Fibroblast of skin of scalp (primary cell): ENCODE measurements at regions not wholly inside any gene's neighbourhood (a gene's known extent, or its start where the extent isn't known, plus 50 kb on each side); places are given as distances from the start of the nearest gene placed in this dataset.
"Not testable (repeated sequence)": the region's sequence is repeated elsewhere in the genome, so short reads cannot be mapped to it uniquely, and the experiment has no call there.

ENCODE experiments used
- DNase-seq: peaks from one replicate; pipeline ENCODE4 v3.0.0-alpha.2; 2013

DNA sequence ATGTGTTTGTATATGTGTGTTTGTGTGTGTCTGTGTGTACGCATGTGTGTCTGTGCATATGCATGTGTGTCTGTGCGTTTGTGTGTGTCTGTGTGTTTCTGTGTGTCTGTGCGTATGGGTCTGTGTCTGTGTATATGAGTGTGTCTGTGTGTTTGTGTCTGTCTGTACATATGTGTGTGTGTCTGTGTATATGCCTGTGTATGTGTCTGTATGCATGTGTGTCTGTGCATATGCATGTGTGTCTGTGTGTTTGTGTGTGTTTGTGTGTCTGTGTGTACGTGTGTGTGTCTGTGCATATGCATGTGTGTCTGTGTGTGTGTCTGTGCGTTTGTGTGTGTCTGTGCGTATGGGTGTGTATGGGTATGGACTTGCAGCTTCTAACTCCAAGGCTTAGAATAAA lies 174.0 kb upstream of the NOX3 start:
- DNase-seq: no peak

- no peak for DNase-seq
These were observed 172.7 kb upstream of the NOX3 start for GRCh38 chr6:155628306-155628705.

DNA sequence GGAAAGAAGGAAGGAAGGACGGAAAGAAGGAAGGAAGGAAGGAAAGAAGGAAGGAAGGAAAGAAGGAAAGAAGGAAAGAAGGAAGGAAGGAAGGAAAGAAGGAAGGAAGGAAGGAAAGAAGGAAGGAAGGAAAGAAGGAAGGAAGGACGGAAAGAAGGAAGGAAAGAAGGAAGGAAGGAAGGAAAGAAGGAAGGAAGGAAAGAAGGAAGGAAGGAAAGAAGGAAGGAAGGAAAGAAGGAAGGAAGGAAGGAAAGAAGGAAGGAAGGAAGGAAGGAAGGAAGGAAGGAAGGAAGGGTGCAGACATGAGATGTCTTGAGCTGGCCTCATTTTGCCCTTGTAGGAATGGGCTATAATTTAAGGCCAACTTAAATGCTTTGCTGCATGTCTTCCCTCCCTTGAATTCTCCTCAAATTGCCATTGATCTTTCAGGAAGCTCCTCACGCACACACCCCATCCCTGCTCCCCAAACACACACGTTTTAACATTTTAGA lies 172.1 kb upstream of the NOX3 start:
- not testable (repeated sequence) for DNase-seq

- no peak for DNase-seq
These were observed 168.0 kb upstream of the NOX3 start for GRCh38 chr6:155623450-155624178.

- no peak for DNase-seq
These were observed 159.0 kb upstream of the NOX3 start for GRCh38 chr6:155614606-155615005.

GRCh38 chr6:155611742-155612141 lies 156.1 kb upstream of the NOX3 start:
- no peak for DNase-seq

- DNase-seq: peak; percentile 25
These were observed 149.4 kb upstream of the NOX3 start for GRCh38 chr6:155604991-155605390.

DNA sequence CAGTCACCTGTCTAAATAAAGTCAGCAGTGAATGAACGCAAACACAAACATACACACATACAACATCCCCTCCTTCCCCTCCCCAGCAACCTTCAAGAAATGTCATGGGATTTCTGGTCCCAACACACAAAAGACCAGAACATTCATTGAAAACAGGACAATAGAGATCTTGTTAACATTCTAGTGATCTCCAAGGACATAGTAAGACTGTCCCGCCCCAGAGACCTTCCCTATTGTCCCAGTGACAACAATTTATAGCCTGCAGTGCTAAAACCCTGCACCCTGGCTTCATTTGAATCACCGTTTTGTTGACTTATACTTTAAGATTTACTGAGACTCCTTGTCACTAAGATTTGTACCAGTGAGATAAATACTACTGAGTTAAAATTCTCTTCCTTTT lies 143.9 kb upstream of the NOX3 start:
- no peak for DNase-seq

DNA sequence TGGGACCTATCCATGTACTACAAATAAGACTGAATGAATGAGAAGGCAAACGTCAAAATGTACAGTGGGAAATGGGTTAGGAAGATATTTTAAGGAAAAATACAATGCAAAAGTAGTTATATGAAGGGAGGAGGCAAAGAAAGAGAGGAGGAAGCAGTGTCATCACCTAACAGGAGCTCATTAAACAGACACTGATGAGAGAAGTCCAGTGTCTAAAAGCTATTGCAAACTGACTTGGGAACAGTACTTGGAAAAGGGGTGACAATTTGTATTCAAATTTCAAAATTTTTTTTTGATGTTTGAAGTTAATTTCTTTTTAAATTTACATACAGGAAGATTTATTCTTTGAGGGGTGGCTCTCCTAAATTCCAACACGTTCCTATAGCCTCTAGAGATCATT lies 143.5 kb upstream of the NOX3 start:
- no peak for DNase-seq

DNA sequence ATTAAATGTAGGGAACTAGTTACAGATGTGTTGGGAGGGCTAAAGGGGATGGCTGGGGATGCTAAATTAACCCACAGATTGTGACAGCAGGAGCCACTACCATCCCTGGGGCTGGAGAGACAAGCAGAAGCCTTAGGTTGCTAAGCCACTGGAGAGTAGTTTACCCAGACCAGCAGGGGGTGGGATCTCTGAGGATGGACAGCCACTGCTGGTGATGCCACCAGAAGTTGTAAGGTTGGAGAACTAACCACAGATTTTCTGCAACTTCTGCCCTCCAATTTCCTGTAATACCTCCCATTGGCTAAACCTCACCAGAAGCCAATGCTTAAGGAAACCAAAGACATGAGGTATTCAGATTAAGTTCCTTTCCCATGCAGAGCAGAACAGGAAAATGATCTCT lies 139.6 kb upstream of the NOX3 start:
- no peak for DNase-seq

- DNase-seq: no peak
These were observed 136.1 kb upstream of the NOX3 start for GRCh38 chr6:155591741-155592140.

DNA sequence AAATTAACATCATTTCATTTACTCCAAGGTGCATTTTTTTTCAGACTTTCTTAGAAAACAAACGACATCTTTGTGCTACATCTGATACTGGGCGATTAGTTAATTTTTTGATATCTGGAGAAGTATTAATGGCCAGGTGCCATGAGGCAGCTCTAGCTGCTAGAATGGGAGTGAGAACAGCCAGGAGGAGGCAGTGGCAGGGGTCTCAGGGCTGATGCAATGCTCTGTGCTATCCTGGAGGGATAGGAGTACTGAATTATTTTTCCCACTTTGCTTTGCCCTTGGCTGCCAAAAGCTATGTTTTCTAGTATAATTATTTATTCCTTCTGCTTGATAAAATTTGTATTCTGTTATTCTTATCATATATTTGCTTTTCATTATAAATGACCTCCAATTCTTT lies 133.6 kb upstream of the NOX3 start:
- no peak for DNase-seq

GRCh38 chr6:155587817-155588216 lies 132.2 kb upstream of the NOX3 start:
- DNase-seq: no peak

GRCh38 chr6:155586090-155586489 lies 130.5 kb upstream of the NOX3 start:
- DNase-seq: no peak

GRCh38 chr6:155584006-155584405 lies 128.4 kb upstream of the NOX3 start:
- DNase-seq: no peak

- no peak for DNase-seq
These were observed 126.7 kb upstream of the NOX3 start for GRCh38 chr6:155582016-155582991.

- DNase-seq: no peak
These were observed 125.3 kb upstream of the NOX3 start for GRCh38 chr6:155580904-155581303.

GRCh38 chr6:155578251-155578650 lies 122.6 kb upstream of the NOX3 start:
- peak; percentile 20 for DNase-seq

GRCh38 chr6:155561966-155562364 lies 106.3 kb upstream of the NOX3 start:
- DNase-seq: no peak

DNA sequence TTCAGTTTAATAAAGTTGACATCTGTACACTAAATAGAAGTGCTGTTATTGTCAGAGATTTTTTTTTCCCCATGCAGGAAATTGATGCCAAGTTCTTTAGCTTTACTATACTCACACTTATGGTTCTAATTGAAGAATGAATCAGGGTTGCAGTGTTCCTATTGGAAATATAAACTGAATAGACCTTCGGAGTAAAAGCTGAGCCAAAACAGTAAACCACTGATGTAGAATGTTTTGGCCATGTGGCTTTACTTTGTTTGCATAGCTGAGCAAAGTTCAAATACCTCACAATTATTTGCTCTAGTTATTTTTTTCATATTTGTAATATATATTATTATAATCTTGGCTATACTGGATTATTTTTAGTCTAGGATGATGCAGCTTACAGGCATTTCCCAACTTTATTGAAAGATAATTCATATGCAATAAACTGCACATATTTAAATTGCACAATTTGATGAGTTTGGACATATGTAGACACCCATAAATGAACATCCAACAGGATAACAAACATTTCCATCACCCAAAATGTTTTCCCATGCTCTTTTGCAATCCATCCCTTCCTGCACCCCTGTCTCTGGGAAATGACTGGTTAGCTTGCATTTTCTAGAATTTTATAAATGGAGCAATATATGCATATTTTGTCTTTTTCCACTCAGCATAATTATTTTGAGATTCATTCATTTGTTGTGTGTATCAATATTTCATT lies 105.8 kb upstream of the NOX3 start:
- peak; percentile 80 for DNase-seq

DNA sequence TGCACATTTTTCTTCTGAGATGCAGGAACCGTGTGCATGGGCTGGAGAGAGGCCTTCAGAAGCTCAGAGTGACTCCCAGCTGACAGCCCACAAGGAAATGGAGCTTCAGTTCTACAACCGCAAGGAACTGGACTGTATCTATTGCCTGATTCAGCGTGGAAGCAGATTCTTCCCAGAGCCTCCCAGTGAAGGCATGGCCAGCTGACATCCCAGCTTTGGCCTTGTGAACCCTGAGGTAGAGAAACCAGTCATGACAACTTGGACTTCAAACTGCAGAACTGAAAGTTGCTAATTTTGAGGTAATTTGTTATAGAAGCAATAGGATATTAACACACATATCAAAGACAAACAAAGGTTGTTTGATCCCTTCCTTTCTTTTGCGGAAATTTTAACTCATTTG lies 94.3 kb upstream of the NOX3 start:
- no peak for DNase-seq

GRCh38 chr6:155549028-155549798 lies 93.6 kb upstream of the NOX3 start:
- no peak for DNase-seq
